Myocyte (in vitro differentiated cells): ENCODE measurements at regions not wholly inside any gene's neighbourhood (a gene's known extent, or its start where the extent isn't known, plus 50 kb on each side); places are given as distances from the start of the nearest gene placed in this dataset.
"Not testable (repeated sequence)": the region's sequence is repeated elsewhere in the genome, so short reads cannot be mapped to it uniquely, and the experiment has no call there.

Experiments used
- DNase-seq: peaks from one replicate; pipeline ENCODE4 v3.0.0-alpha.2; 2012; ENCODE audit warnings: low read depth

GRCh38 chr2:167380555-167380954 lies 492.3 kb downstream of the XIRP2 start:
- DNase-seq = no peak

GRCh38 chr2:167380094-167380493 lies 491.8 kb downstream of the XIRP2 start:
- no peak for DNase-seq

- DNase-seq = no peak
These were observed 480.8 kb downstream of the XIRP2 start for GRCh38 chr2:167369083-167369482.

- no peak for DNase-seq
These were observed 480.1 kb downstream of the XIRP2 start for GRCh38 chr2:167368371-167368770.

- no peak for DNase-seq
These were observed 476.9 kb downstream of the XIRP2 start for GRCh38 chr2:167365216-167365615.

- no peak for DNase-seq
These were observed 473.1 kb downstream of the XIRP2 start for GRCh38 chr2:167361426-167361825.

- peak; percentile 1 for DNase-seq
These were observed 467.5 kb downstream of the XIRP2 start for GRCh38 chr2:167355821-167356220.

GRCh38 chr2:167353605-167354280 lies 465.5 kb downstream of the XIRP2 start:
- no peak for DNase-seq

- DNase-seq = no peak
These were observed 457.3 kb downstream of the XIRP2 start for GRCh38 chr2:167345559-167345958.

GRCh38 chr2:167342769-167343168 lies 454.5 kb downstream of the XIRP2 start:
- no peak for DNase-seq

- DNase-seq = no peak
These were observed 452.0 kb downstream of the XIRP2 start for GRCh38 chr2:167340322-167340721.

GRCh38 chr2:167336213-167336612 lies 447.9 kb downstream of the XIRP2 start:
- no peak for DNase-seq

GRCh38 chr2:167335541-167335992 lies 447.3 kb downstream of the XIRP2 start:
- no peak for DNase-seq

- DNase-seq = no peak
These were observed 446.0 kb downstream of the XIRP2 start for GRCh38 chr2:167334146-167334742.

GRCh38 chr2:167333245-167333644 lies 445.0 kb downstream of the XIRP2 start:
- DNase-seq = no peak

- no peak for DNase-seq
These were observed 444.1 kb downstream of the XIRP2 start for GRCh38 chr2:167332358-167332757.

- DNase-seq = no peak
These were observed 443.5 kb downstream of the XIRP2 start for GRCh38 chr2:167331636-167332232.

- DNase-seq = not testable (repeated sequence)
These were observed 440.5 kb downstream of the XIRP2 start for GRCh38 chr2:167328808-167329207.

GRCh38 chr2:167322795-167323194 lies 434.5 kb downstream of the XIRP2 start:
- no peak for DNase-seq

- DNase-seq = no peak
These were observed 430.3 kb downstream of the XIRP2 start for GRCh38 chr2:167318581-167318980.

- DNase-seq = no peak
These were observed 422.2 kb downstream of the XIRP2 start for GRCh38 chr2:167310442-167310841.
